HCT116 (cell line): ENCODE measurements at regions not wholly inside any gene's neighbourhood (a gene's known extent, or its start where the extent isn't known, plus 50 kb on each side); places are given as distances from the start of the nearest gene placed in this dataset.

Experiments used
- ATAC-seq: fragments of 200-7000 bp; cut with Tn5 transposase; 2 replicates; pipeline ENCODE4 v1.9.1; 2020; ENCODE audit warnings: mild to moderate bottlenecking, moderate library complexity
- BruUV-seq: library from RNA; stranded (reverse); fragments of 400-500 nt; replicated peaks from 2 replicates; lab custom pipeline; 2021; lab: Mats Ljungman, UMichigan
- CTCF ChIA-PET: fragments of 300-600 bp; sonication (Branson Sonifier 250); formaldehyde crosslinking; loops from one replicate; lab custom pipeline; 2021; ENCODE audit warnings: antibody characterized with exemption; lab: Charles Lee
- POLR2A ChIA-PET: fragments of 300-600, 350-600 bp; sonication (Branson Sonifier 250); formaldehyde crosslinking; loops from one replicate; lab custom pipeline; 2021; ENCODE audit warnings: antibody characterized with exemption; lab: Charles Lee
- RAD21 ChIA-PET, 2 experiments: fragments of 300-600 bp; sonication (Branson Sonifier 250); formaldehyde crosslinking; loops; one replicate each; lab custom pipeline; 2023; ENCODE audit warnings: low total read pairs in 2 of 2; ENCODE audit not compliant: uncharacterized antibody in 2 of 2, unreplicated experiment in 2 of 2, low non-redundant PET in 1 of 2; lab: Charles Lee
- DNase-seq: peaks from one replicate; pipeline ENCODE4 v3.0.0-alpha.2; 2010; ENCODE audit warnings: low read depth, low spot score
- H2AFZ ChIP-seq: fragments of 200-600 bp; shearing (Covaris generic), sonication (generic); 2 replicates; pipeline ENCODE4 v1.6.1; 2017; ENCODE audit warnings: low read depth, mixed run types, mixed read lengths, antibody characterized with exemption, low read length; ENCODE audit not compliant: poor library complexity, severe bottlenecking
- H3K27ac ChIP-seq: 2 replicates; pipeline ENCODE4 v1.5.1; 2012; ENCODE audit warnings: low read depth, low read length
- H3K27me3 ChIP-seq: fragments of 200-600 bp; sonication (generic); 2 replicates; pipeline ENCODE4 v1.6.1; 2016; ENCODE audit warnings: mixed run types, low read length, mixed read lengths; ENCODE audit not compliant: insufficient read depth
- H3K36me3 ChIP-seq, 2 experiments: fragments of 200-500 bp in 1 of 2; fragments of 200-600 bp in 1 of 2; sonication (Bioruptor generic) in 1 of 2; sonication (generic) in 1 of 2; 2 replicates each; pipeline versions ENCODE4 v1.5.1 to v1.6.1; 2014 to 2016; ENCODE audit warnings: low read length in 2 of 2, inconsistent platforms in 1 of 2, mixed read lengths in 1 of 2, mixed run types in 1 of 2; ENCODE audit not compliant: insufficient read depth in 2 of 2, control insufficient read depth in 1 of 2
- H3K4me1 ChIP-seq, 2 experiments: fragments of 200-600 bp in 1 of 2; sonication (generic) in 1 of 2; 2 replicates each; pipeline versions ENCODE4 v1.5.1 to v1.6.1; 2012 to 2017; ENCODE audit warnings: low read length in 2 of 2, inconsistent platforms in 1 of 2, mild to moderate bottlenecking in 1 of 2, mixed read lengths in 1 of 2, mixed run types in 1 of 2, moderate library complexity in 1 of 2; ENCODE audit not compliant: insufficient read depth in 2 of 2, control insufficient read depth in 1 of 2
- H3K4me2 ChIP-seq: fragments of 200-600 bp; sonication (generic); 2 replicates; pipeline ENCODE4 v1.6.1; 2017; ENCODE audit warnings: mixed run types, low read length, mixed read lengths
- H3K4me3 ChIP-seq, 2 experiments: fragments of 200-600 bp in 1 of 2; sonication (generic) in 1 of 2; replicated peaks in 1 of 2; 2 replicates each; pipeline ENCODE4 v1.5.1; 2011 to 2016; ENCODE audit warnings: low read length in 2 of 2, control low read depth in 1 of 2, low read depth in 1 of 2, mild to moderate bottlenecking in 1 of 2, mixed read lengths in 1 of 2, mixed run types in 1 of 2
- H3K79me2 ChIP-seq: fragments of 200-600 bp; sonication (generic); 2 replicates; pipeline ENCODE4 v1.6.1; 2017; ENCODE audit warnings: mild to moderate bottlenecking, mixed run types, low read length, moderate library complexity, mixed read lengths; ENCODE audit not compliant: insufficient read depth
- H3K9ac ChIP-seq: fragments of 200-600 bp; sonication (generic); 2 replicates; pipeline ENCODE4 v1.6.1; 2016; ENCODE audit warnings: low read length, mixed read lengths
- H3K9me2 ChIP-seq: fragments of 200-600 bp; sonication (generic), shearing (Covaris generic); 2 replicates; pipeline ENCODE4 v1.6.1; 2017; ENCODE audit warnings: mixed run types, mild to moderate bottlenecking, moderate library complexity; ENCODE audit not compliant: insufficient read depth
- H3K9me3 ChIP-seq, 2 experiments: fragments of 200-500 bp in 1 of 2; fragments of 200-600 bp in 1 of 2; sonication (Bioruptor generic) in 1 of 2; sonication (generic) in 1 of 2; 2 replicates each; pipeline ENCODE4 v1.6.1; 2014 to 2017; ENCODE audit warnings: low read length in 2 of 2, mixed read lengths in 2 of 2, inconsistent platforms in 1 of 2, low read depth in 1 of 2, mild to moderate bottlenecking in 1 of 2, mixed run types in 1 of 2, moderate library complexity in 1 of 2; ENCODE audit not compliant: control insufficient read depth in 1 of 2, insufficient read depth in 1 of 2
- H4K20me1 ChIP-seq: fragments of 200-600 bp; sonication (generic), shearing (Covaris generic); 2 replicates; pipeline ENCODE4 v1.6.1; 2017; ENCODE audit warnings: mixed run types, mild to moderate bottlenecking, moderate library complexity; ENCODE audit not compliant: insufficient read depth
- ATF3 ChIP-seq: IDR thresholded peaks from 2 replicates; pipeline ENCODE4 v1.6.1; 2012
- CBX3 ChIP-seq: IDR thresholded peaks from 2 replicates; pipeline ENCODE4 v1.6.1; 2012; ENCODE audit warnings: low read depth
- CEBPB ChIP-seq: IDR thresholded peaks from 2 replicates; pipeline ENCODE4 v1.6.1; 2012; ENCODE audit warnings: low read depth
- CTCF ChIP-seq, 3 experiments: fragments of 200-600 bp in 1 of 3; sonication (generic) in 1 of 3; IDR thresholded peaks in 2 of 3; conservative IDR thresholded peaks in 1 of 3; 2 replicates each; pipeline ENCODE4 v1.5.1; 2012 to 2017; ENCODE audit warnings: low read depth in 2 of 3, low read length in 2 of 3, antibody characterized with exemption in 1 of 3, borderline replicate concordance in 1 of 3, control low read depth in 1 of 3, mild to moderate bottlenecking in 1 of 3, mixed read lengths in 1 of 3, mixed run types in 1 of 3, moderate library complexity in 1 of 3; ENCODE audit not compliant: insufficient read depth in 1 of 3
- EGR1 ChIP-seq: IDR thresholded peaks from 2 replicates; pipeline ENCODE4 v1.6.1; 2012; ENCODE audit warnings: low read depth
- ELF1 ChIP-seq: IDR thresholded peaks from 2 replicates; pipeline ENCODE4 v1.6.1; 2012; ENCODE audit warnings: low read depth, borderline replicate concordance
- EZH2 ChIP-seq: fragments of 200-600 bp; sonication (generic); IDR thresholded peaks from 2 replicates; pipeline ENCODE4 v1.6.1; 2017; ENCODE audit warnings: antibody characterized with exemption, mixed run types
- FOSL1 ChIP-seq: IDR thresholded peaks from 2 replicates; pipeline ENCODE4 v1.6.1; 2012; ENCODE audit warnings: low read depth
- POLR2A ChIP-seq: IDR thresholded peaks from 2 replicates; pipeline ENCODE4 v1.7.0; 2011; ENCODE audit warnings: borderline replicate concordance; ENCODE audit not compliant: insufficient read depth, insufficient read length; ENCODE audit errors: extremely low read depth
- SP1 ChIP-seq: IDR thresholded peaks from 2 replicates; pipeline ENCODE4 v1.6.1; 2012; ENCODE audit warnings: low read depth
- TCF7L2 ChIP-seq: IDR thresholded peaks from 2 replicates; pipeline ENCODE4 v1.7.0; 2011; ENCODE audit warnings: borderline replicate concordance, inconsistent platforms; ENCODE audit not compliant: insufficient read depth, insufficient read length; ENCODE audit errors: extremely low read depth
- YY1 ChIP-seq: IDR thresholded peaks from 2 replicates; pipeline ENCODE4 v1.6.1; 2011; ENCODE audit warnings: low read length, low read depth, moderate library complexity, mild to moderate bottlenecking; ENCODE audit not compliant: insufficient replicate concordance; ENCODE audit errors: extremely low read depth
- ZFX ChIP-seq: fragments of 450-650 bp; IDR thresholded peaks from 2 replicates; pipeline ENCODE4 v1.6.1; 2017
- ZNF274 ChIP-seq: fragments of 200-500 bp; sonication (Bioruptor generic); IDR thresholded peaks from 2 replicates; pipeline ENCODE4 v1.6.1; 2014; ENCODE audit warnings: mild to moderate bottlenecking, low read depth, low read length, inconsistent platforms
- intact Hi-C: fragments of 100-400 bp; cut with micrococcal nuclease; formaldehyde crosslinking; loops from 2 replicates; pipeline ENCODE4 v1.10.0; 2022

- ATAC-seq, result no peak
- H4K20me1 ChIP-seq, result no peaks in the 10 kb centered on the region
- ChIA-PET CTCF (no interaction called here), RAD21 (no interaction called here), POLR2A (interaction anchor here (0.7 kb wide), 1 partner anchor 52 kb away, joined by 7 read pairs; no protein-coding TSS in a partner anchor)
- no peak for DNase-seq
- H3K9me2 ChIP-seq, result no peaks in the 10 kb centered on the region
- TF ChIP-seq ELF1 (no peak), ZNF274 (no peak), EGR1 (no peak)
- no TSS peak for BruUV-seq
- H3K9ac ChIP-seq, result no peak overlapping the region
- H3K4me2 ChIP-seq, result no peak overlapping the region
- no peaks in the 10 kb centered on the region for H3K27me3 ChIP-seq
- H2AFZ ChIP-seq, result no peak overlapping the region
- H3K9me3 ChIP-seq, result no peaks in the 10 kb centered on the region
- no peak overlapping the region for H3K27ac ChIP-seq
- H3K4me1 ChIP-seq, result no peaks in the 10 kb centered on the region
- intact Hi-C loops, result no loop called here
- H3K36me3 ChIP-seq, result no peaks in the 10 kb centered on the region
- no peak overlapping the region for H3K4me3 ChIP-seq
- no peaks in the 10 kb centered on the region for H3K79me2 ChIP-seq
These were observed 90.7 kb downstream of the UNCX start for GRCh38 chr7:1323178-1324027.

- no peaks in the 10 kb centered on the region for H3K9me3 ChIP-seq
- H3K4me2 ChIP-seq, result no peak overlapping the region
- no peak overlapping the region for H2AFZ ChIP-seq
- no peak for ATAC-seq
- intact Hi-C loops, result no loop called here
- ChIA-PET RAD21 (no interaction called here), POLR2A (no interaction called here), CTCF (no interaction called here)
- no peaks in the 10 kb centered on the region for H4K20me1 ChIP-seq
- no peak overlapping the region for H3K9ac ChIP-seq
- no peaks in the 10 kb centered on the region for H3K9me2 ChIP-seq
- no peak overlapping the region for H3K4me3 ChIP-seq
- no peak overlapping the region for H3K27ac ChIP-seq
- H3K27me3 ChIP-seq, result no peaks in the 10 kb centered on the region
- no TSS peak for BruUV-seq
- H3K4me1 ChIP-seq, result no peaks in the 10 kb centered on the region
- no peaks in the 10 kb centered on the region for H3K36me3 ChIP-seq
- H3K79me2 ChIP-seq, result no peaks in the 10 kb centered on the region
- no peak for DNase-seq
- no peak for TF ChIP-seq CEBPB
- no peak for TF ChIP-seq SP1
- no peak for TF ChIP-seq TCF7L2
- no peak for TF ChIP-seq ATF3
- TF ChIP-seq CBX3, result no peak
- TF ChIP-seq YY1, result no peak
- TF ChIP-seq POLR2A, result no peak
- no peak for TF ChIP-seq EZH2
- no peak for TF ChIP-seq ZFX
- no peak for TF ChIP-seq FOSL1
- TF ChIP-seq CTCF (IDR thresholded peaks at IDR 0.05 in 2 of 3, conservative IDR thresholded peaks at IDR 0.05 in 1 of 3; ENCODE audit: borderline replicate concordance in 1 of 3, insufficient read depth in 1 of 3, low read depth in 2 of 3, low read length in 2 of 3), result no peak
These were observed 91.6 kb downstream of the UNCX start for GRCh38 chr7:1324028-1324900.
